ENCODE measurements at regions not wholly inside any gene's neighbourhood (a gene's known extent, or its start where the extent isn't known, plus 50 kb on each side); places are given as distances from the start of the nearest gene placed in this dataset.
"Not testable (repeated sequence)": the region's sequence is repeated elsewhere in the genome, so short reads cannot be mapped to it uniquely, and the experiment has no call there.

DNA sequence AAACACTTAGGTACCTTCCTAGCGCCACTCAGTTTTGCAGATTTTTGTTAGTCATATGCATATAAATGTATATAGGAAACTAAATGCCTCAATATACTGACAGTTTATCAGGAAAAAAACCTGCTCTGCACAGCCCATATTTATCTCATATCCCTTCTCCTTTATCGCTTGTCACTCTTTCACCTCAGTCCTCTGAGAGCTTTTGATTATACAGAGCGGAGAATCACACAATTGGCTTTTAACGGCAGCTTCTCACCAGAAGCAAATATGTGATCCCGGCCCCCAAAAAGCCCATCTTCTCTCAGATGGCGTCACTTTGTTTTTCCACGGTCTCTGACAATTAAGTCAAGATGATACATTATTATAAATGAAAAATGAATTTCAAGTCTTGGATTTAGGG lies 362.6 kb downstream of the DNAH5 start:
- no peak for TF ChIP-seq POLR2A (IDR thresholded peaks at IDR 0.05; ENCODE audit: low read length)
- DNase-seq = no peak

DNA sequence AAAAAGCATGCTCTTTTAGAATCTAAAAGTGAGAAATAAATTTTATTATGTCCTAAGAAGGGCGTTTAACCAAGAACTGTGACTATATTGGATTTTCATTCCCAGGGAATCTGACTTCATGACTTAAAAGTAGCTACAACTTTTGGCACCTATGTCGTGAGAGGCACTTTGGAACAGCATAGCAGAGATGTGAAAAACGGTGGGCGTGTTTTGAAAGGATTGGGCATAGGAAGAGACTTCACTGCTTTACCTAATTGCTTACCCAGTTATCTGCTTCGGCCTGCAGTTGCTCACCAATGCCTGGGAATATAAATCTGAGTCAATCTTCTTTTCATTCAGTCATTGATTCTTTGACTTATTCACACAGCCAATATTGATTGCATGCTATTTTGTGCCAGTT lies 363.4 kb downstream of the DNAH5 start:
- no peak for DNase-seq
- TF ChIP-seq GATA1 (IDR thresholded peaks at IDR 0.05; ENCODE audit: low read depth, low read length) = no peak

GRCh38 chr5:13580058-13580457 lies 364.4 kb downstream of the DNAH5 start:
- DNase-seq = no peak
- TF ChIP-seq GATA1 (IDR thresholded peaks at IDR 0.05; ENCODE audit: low read depth, low read length) = no peak

DNA sequence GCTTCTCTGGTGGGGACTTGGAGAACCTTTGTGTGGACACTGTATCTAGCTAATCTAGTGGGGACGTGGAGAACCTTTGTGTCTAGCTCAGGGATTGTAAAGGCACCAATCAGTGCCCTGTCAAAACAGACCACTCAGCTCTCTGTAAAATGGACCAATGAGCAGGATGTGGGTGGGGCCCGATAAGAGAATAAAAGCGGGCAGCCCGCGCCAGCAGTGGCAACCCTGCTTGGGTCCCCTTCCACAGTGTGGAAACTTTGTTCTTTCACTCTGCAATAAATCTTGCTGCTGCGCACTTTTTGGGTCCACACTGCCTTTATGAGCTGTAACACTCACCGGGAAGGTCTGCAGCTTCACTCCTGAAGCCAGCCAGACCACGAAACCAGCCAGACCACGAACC lies 365.4 kb downstream of the DNAH5 start:
- not testable (repeated sequence) for DNase-seq

- not testable (repeated sequence) for DNase-seq
These were observed 366.0 kb downstream of the DNAH5 start for GRCh38 chr5:13578311-13579039.

DNA sequence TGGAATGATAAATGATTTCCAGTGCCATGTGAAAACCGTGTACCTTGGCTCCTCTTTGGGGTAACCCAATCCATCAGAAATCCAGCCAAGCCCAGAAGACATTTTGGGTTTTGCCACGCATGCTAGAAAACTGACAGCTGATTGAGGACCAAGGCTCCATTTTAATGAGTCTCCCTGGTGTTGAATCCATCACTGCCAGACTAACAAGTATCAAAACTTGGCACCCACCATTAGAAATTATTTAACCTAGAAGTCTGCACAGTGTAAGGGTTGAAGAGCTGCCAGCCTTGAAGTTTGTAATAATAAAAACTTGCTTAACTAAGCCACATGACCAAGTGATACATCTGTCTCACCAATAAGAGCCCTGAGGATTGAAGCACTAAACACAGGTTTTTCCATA lies 369.9 kb downstream of the DNAH5 start:
- DNase-seq = no peak
- TF ChIP-seq GATA1 (IDR thresholded peaks at IDR 0.05; ENCODE audit: low read depth, low read length) (no peak), POLR2A (IDR thresholded peaks at IDR 0.05; ENCODE audit: low read length) (no peak)

DNA sequence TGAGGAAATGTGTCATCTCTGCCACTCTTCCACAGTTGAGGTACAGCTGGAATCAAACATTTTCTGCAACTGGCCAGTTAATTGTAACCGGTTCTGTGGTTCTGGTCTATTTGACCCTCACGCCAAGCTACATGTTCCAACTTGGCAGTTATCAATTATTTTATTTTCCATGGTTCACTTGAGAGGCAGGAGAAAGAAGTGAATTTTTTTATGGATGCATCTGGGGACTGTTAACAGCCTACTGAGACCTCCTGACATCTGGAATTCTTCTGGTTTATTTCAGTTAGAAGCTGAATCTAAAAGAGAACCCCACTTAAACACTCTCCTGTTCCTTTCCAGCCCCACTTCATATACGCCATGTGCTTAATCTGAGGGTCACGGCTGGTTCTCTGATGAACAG lies 372.3 kb downstream of the DNAH5 start:
- TF ChIP-seq GATA1 (IDR thresholded peaks at IDR 0.05; ENCODE audit: low read depth, low read length) (no peak), POLR2A (IDR thresholded peaks at IDR 0.05; ENCODE audit: low read length) (no peak)
- DNase-seq = no peak

DNA sequence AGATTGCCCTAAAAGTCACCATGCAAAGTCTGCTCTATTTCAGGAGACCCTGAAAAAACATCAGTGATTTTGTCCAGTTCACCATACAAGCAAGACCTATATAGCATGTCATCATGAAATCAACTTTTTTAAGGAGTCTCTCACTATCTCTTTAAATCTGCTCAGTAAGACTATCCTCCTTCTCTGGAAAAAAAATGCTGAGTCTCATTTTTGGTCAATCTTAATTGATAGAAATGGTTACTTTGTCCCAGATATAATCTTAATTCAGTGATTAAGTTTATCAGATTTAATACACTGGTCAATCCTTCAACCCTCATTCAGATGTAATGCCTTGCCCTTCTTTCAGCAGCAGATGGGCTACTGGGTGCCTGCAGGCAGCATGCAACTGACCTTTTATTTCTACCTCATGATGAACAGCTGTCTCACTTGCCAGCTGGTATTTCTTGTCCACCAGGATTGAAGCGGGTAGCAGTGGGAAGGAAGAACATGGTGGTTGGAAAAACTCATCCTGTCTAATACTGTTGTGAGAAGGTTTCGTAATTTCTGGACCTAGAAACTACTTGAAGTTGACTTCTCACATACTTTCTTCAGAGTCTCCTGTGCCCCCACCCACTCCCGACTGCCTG lies 375.3 kb downstream of the DNAH5 start:
- TF ChIP-seq POLR2A (IDR thresholded peaks at IDR 0.05; ENCODE audit: low read length) (no peak), GATA1 (IDR thresholded peaks at IDR 0.05; ENCODE audit: low read depth, low read length) (no peak)
- no peak for DNase-seq

- no peak for TF ChIP-seq POLR2A (IDR thresholded peaks at IDR 0.05; ENCODE audit: low read length)
- no peak for TF ChIP-seq GATA1 (IDR thresholded peaks at IDR 0.05; ENCODE audit: low read depth, low read length)
- DNase-seq = no peak
These were observed 376.7 kb downstream of the DNAH5 start for GRCh38 chr5:13567819-13568218.

DNA sequence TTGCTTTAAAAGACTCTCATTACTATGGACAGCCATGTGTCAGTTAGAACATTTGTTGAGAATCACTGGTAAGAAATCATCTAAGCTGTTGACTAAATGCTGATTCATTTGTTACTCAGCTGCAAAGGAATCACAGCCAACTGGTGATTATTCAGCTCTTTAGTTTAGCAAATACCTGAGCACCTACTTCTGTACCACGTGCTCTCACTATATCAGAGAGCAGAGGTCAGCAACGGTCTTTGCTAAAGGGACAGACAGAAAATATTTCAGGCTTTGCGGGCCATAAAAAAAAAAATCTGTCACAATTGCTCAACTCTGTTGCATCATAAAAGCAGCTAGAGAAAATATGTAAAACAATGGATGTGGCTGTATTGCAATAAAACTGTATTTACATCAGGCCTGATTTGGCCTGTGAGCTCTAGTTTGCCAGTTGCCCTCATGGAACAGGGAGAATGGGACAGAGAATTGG lies 377.6 kb downstream of the DNAH5 start:
- DNase-seq = no peak
- TF ChIP-seq GATA1 (IDR thresholded peaks at IDR 0.05; ENCODE audit: low read depth, low read length) (no peak), POLR2A (IDR thresholded peaks at IDR 0.05; ENCODE audit: low read length) (no peak)

GRCh38 chr5:13558408-13558807 lies 386.1 kb downstream of the DNAH5 start:
- no peak for TF ChIP-seq GATA1 (IDR thresholded peaks at IDR 0.05; ENCODE audit: low read depth, low read length)
- no peak for TF ChIP-seq POLR2A (IDR thresholded peaks at IDR 0.05; ENCODE audit: low read length)
- no peak for DNase-seq

DNA sequence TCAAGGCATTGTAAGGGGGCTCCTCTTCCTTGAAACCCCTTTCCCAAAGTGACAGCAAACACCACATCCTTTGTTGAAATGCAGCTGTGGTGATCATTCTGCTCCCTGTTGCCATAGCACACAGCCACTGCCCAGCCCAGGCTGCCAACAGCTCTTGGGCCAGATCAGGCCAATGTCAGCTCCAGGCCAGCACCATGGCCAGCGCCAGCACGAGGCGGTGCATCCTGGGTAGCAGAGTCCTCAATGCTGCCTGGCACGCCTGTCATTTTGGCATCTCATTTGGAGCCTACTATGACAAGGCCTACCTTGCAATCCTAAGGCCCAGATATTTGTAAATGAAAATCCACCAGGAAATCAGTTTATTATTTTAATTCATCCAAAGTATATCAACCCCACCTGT lies 390.6 kb downstream of the DNAH5 start:
- no peak for DNase-seq

DNA sequence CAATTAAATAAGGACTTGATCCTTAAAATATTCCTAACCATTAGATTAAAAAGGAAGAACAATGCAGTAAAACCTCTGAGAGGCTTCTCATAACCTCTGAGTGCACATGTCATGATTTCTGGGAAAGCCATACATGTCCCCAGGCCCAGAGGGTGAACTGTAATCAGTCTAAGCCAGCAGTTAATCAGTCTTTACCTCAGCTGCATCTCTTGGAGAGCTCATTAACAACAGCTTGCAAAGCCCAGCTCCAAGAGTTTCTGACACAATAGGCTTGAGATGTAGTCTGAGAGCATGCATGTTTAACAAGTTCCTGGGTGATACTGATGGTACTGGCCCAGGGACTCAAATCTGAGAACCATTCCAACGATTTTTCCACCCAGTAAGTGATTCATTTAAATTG lies 392.1 kb downstream of the DNAH5 start:
- TF ChIP-seq POLR2A (IDR thresholded peaks at IDR 0.05; ENCODE audit: low read length) = no peak
- TF ChIP-seq GATA1 (IDR thresholded peaks at IDR 0.05; ENCODE audit: low read depth, low read length) = no peak
- DNase-seq = no peak

More for the DNA sequence above, 390.6 kb downstream of the DNAH5 start:
- no peak for TF ChIP-seq POLR2A (IDR thresholded peaks at IDR 0.05; ENCODE audit: low read length)
- TF ChIP-seq GATA1 (IDR thresholded peaks at IDR 0.05; ENCODE audit: low read depth, low read length) = no peak

DNA sequence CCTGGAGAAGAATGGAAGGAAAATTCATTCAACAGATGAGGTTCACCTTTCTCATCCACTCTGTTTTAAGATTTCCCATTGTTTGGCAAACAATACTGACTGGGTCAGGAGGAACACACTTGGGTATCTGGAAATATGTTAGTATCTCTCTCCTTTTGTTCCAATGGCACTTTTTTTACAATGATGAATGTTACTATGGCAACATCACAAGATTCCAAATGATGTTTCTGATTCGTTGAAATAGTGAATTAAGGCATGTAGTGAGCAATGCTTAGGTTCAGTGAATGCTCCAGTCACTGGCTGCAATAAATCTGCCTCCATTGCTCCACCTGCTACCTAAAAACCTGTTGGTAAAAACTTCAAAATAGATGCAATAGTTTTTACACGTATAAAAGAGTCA lies 392.8 kb downstream of the DNAH5 start:
- DNase-seq = no peak
- TF ChIP-seq POLR2A (IDR thresholded peaks at IDR 0.05; ENCODE audit: low read length) (no peak), GATA1 (IDR thresholded peaks at IDR 0.05; ENCODE audit: low read depth, low read length) (no peak)

- DNase-seq = no peak
- TF ChIP-seq POLR2A (IDR thresholded peaks at IDR 0.05; ENCODE audit: low read length) = no peak
- TF ChIP-seq GATA1 (IDR thresholded peaks at IDR 0.05; ENCODE audit: low read depth, low read length) = no peak
These were observed 404.2 kb downstream of the DNAH5 start for GRCh38 chr5:13540168-13540750.
